Right lobe of liver (tissue), 4 donors: ENCODE measurements at regions not wholly inside any gene's neighbourhood (a gene's known extent, or its start where the extent isn't known, plus 50 kb on each side); places are given as distances from the start of the nearest gene placed in this dataset.

ENCODE experiments used
- POLR2A ChIP-seq: fragments of 450-650 bp; IDR thresholded peaks from one replicate; pipeline ENCODE4 v1.6.1; 2017; ENCODE audit warnings: antibody characterized with exemption, mild to moderate bottlenecking
- TF ChIP-seq, protein P1 (sequence below), 4 donors: fragments of 200-600 bp in 3 of 4; fragments of 450-650 bp in 1 of 4; IDR thresholded peaks; one replicate each; pipeline versions ENCODE4 v1.5.1 to v1.8.0; 2016 to 2022; ENCODE audit warnings: antibody characterized with exemption in 4 of 4, mild to moderate bottlenecking in 2 of 4
- donor health status: DM: no; HTN: no; CAD: no.
- donor health status: DM: no; HTN: no; CAD: no.
- donor health status: DM: no; HTN: yes; CAD: no.

DNA sequence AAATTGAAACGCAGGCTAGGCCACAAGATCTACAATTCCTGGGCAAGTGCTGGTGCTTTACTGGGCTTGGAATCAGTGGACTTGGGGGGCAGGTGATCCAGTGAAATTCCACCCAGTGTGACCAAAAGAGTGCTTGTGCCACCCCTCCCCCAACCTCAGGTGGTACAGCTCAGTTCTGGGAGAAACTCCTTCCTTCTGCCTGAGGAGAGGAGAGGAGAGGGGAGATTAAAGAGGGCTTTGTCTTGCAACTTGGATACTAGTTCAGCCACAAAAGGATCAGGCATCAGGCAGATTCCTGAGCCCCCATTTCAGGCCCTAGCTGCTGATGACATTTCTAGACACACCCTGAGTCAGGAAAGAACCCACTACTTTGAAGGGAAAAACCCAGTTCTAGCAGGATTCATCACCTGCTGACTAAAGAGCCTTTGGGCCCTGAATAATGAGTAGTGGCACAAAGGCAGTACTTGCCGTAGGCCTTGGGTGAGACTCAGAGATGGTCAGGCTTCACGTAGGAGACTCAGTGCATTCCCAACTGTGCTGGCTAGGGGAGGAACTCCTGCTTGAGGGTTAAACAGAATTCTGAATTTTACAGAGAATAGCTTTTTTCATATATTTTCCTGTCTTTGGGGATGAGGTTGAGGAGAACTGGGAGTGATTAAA is 446.7 kb downstream of the BMP2 start:
- TF ChIP-seq, protein P1, sequence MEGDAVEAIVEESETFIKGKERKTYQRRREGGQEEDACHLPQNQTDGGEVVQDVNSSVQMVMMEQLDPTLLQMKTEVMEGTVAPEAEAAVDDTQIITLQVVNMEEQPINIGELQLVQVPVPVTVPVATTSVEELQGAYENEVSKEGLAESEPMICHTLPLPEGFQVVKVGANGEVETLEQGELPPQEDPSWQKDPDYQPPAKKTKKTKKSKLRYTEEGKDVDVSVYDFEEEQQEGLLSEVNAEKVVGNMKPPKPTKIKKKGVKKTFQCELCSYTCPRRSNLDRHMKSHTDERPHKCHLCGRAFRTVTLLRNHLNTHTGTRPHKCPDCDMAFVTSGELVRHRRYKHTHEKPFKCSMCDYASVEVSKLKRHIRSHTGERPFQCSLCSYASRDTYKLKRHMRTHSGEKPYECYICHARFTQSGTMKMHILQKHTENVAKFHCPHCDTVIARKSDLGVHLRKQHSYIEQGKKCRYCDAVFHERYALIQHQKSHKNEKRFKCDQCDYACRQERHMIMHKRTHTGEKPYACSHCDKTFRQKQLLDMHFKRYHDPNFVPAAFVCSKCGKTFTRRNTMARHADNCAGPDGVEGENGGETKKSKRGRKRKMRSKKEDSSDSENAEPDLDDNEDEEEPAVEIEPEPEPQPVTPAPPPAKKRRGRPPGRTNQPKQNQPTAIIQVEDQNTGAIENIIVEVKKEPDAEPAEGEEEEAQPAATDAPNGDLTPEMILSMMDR (IDR thresholded peaks at IDR 0.05) = no peak
- no peak for TF ChIP-seq POLR2A
